Activated naive CD4-positive, alpha-beta T cell treated with anti-CD3 and anti-CD28 coated beads, Interleukin-2, amount 50 U/mL, for 72 hours (primary cell): ENCODE measurements at regions not wholly inside any gene's neighbourhood (a gene's known extent, or its start where the extent isn't known, plus 50 kb on each side); places are given as distances from the start of the nearest gene placed in this dataset.
"Not testable (repeated sequence)": the region's sequence is repeated elsewhere in the genome, so short reads cannot be mapped to it uniquely, and the experiment has no call there.

Experiments
- ATAC-seq, 2 donors: fragments of 150-1000 bp; cut with Tn5 transposase; 2 replicates each; pipeline ENCODE4 v1.10.0; 2021; ENCODE audit warnings: mild to moderate bottlenecking in 2 of 2, moderate library complexity in 2 of 2
- DNase-seq, 2 donors: peaks; one replicate each; pipeline ENCODE4 v3.0.0; 2021 to 2022; ENCODE audit warnings: low spot score in 2 of 2
- H3K27ac Mint-ChIP-seq, 2 donors: one replicate each; pipeline ENCODE4 v1.8.0; 2022; ENCODE audit warnings: mild to moderate bottlenecking in 2 of 2, mixed read lengths in 2 of 2
- H3K36me3 Mint-ChIP-seq, 2 donors: one replicate each; pipeline ENCODE4 v1.8.0; 2022; ENCODE audit warnings: mixed read lengths in 2 of 2
- H3K9me3 Mint-ChIP-seq, 2 donors: one replicate each; pipeline ENCODE4 v1.8.0; 2022; ENCODE audit warnings: mixed read lengths in 2 of 2

GRCh38 chr14:85867450-85867849 lies 337.5 kb downstream of the FLRT2 start:
- DNase-seq (no peak), ATAC-seq (no peak)
- Mint-ChIP-seq H3K9me3 (no peaks in the 10 kb centered on the region), H3K36me3 (no peaks in the 10 kb centered on the region), H3K27ac (no peak overlapping the region)

GRCh38 chr14:85865701-85866100 lies 335.8 kb downstream of the FLRT2 start:
- no peaks in the 10 kb centered on the region for H3K9me3 Mint-ChIP-seq
- H3K36me3 Mint-ChIP-seq: no peaks in the 10 kb centered on the region
- no peak overlapping the region for H3K27ac Mint-ChIP-seq
- no peak for ATAC-seq
- DNase-seq: no peak

GRCh38 chr14:85858634-85859033 lies 328.7 kb downstream of the FLRT2 start:
- DNase-seq (no peak), ATAC-seq (no peak)
- Mint-ChIP-seq H3K27ac (no peak overlapping the region), H3K9me3 (no peaks in the 10 kb centered on the region), H3K36me3 (no peaks in the 10 kb centered on the region)

GRCh38 chr14:85856430-85856829 lies 326.5 kb downstream of the FLRT2 start:
- no peaks in the 10 kb centered on the region for H3K9me3 Mint-ChIP-seq
- no peak for DNase-seq

GRCh38 chr14:85853996-85854526 lies 324.1 kb downstream of the FLRT2 start:
- ATAC-seq (no peak), DNase-seq (no peak)
- H3K27ac Mint-ChIP-seq: no peak overlapping the region
- no peaks in the 10 kb centered on the region for H3K36me3 Mint-ChIP-seq
- no peaks in the 10 kb centered on the region for H3K9me3 Mint-ChIP-seq

More at GRCh38 chr14:85856430-85856829, 326.5 kb downstream of the FLRT2 start:
- no peak for ATAC-seq
- Mint-ChIP-seq H3K27ac (no peak overlapping the region), H3K36me3 (no peaks in the 10 kb centered on the region)

DNA sequence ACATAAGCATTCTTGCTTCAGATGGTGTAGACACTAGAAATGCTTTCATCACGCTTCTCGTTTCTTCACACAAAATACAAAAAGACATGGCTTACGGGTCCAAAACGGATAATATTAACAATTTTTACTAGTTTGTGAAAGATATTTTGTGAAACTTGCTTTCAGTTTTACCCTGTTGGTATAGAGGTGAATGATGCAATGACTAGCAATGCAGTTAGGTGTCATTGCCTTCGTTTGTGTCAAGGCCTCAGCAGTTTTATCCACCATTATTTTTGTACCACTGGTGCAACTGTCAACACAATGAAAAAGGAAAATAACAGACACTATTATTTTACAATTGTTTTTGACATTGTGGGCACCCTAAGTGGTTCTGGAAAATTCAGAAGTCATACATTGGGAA lies 323.0 kb downstream of the FLRT2 start:
- Mint-ChIP-seq H3K27ac (no peak overlapping the region), H3K9me3 (no peaks in the 10 kb centered on the region), H3K36me3 (no peaks in the 10 kb centered on the region)
- DNase-seq (no peak), ATAC-seq (no peak)

DNA sequence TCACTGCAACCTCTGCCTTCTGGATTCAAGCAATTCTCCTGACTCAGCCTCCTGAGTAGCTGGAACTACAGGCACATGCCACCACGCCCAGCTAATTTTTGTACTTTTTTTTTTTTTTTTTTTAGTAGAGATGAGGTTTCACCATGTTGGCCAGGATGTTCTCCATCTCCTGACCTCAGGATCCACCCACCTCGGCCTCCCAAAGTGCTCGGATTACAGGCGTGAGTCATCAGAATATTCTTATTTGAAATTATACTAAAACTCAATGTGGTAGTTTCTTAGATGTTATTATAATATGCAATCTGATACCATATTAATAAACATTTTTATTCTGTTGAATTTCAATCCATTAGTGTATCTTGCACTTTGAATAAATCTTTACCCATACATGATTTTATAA lies 322.2 kb downstream of the FLRT2 start:
- not testable (repeated sequence) for ATAC-seq, DNase-seq, H3K36me3 Mint-ChIP-seq, H3K9me3 Mint-ChIP-seq, H3K27ac Mint-ChIP-seq

DNA sequence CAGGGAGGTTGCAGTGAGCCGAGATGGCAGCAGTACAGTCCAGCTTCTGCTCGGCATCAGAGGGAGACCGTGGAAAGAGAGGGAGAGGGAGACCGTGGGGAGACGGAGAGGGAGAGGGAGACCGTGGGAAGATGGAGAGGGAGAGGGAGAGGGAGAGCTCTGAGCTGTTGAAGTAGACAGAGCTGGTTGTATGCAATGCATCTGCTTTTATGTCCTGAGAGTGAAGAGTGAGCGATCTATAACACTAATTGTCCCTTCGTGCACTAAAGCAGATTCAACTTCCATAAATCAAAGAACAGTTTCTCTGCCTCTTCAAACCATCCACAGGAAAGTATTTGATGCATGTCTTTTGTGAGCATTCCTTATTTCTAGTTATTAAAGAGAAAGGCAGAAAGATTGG lies 300.6 kb downstream of the FLRT2 start:
- H3K27ac Mint-ChIP-seq, H3K36me3 Mint-ChIP-seq, ATAC-seq, DNase-seq: not testable (repeated sequence)
- peaks cover 6 to 15% of the 10 kb centered on the region in 2 donors for H3K9me3 Mint-ChIP-seq

GRCh38 chr14:85829601-85830000 lies 299.7 kb downstream of the FLRT2 start:
- not testable (repeated sequence) for ATAC-seq, H3K36me3 Mint-ChIP-seq, H3K27ac Mint-ChIP-seq, DNase-seq
- H3K9me3 Mint-ChIP-seq: peaks cover 6 to 15% of the 10 kb centered on the region in 2 donors

GRCh38 chr14:85824526-85824925 lies 294.6 kb downstream of the FLRT2 start:
- no peak overlapping the region for H3K27ac Mint-ChIP-seq
- DNase-seq (no peak), ATAC-seq (no peak)
- no peaks in the 10 kb centered on the region for H3K36me3 Mint-ChIP-seq
- H3K9me3 Mint-ChIP-seq: peaks cover 0 to 3% of the 10 kb centered on the region in 2 donors

GRCh38 chr14:85822236-85822635 lies 292.3 kb downstream of the FLRT2 start:
- H3K27ac Mint-ChIP-seq: peak overlapping the region in 1 of 2 donors; percentile 30
- no peak for ATAC-seq
- peaks cover 0 to 3% of the 10 kb centered on the region in 2 donors for H3K9me3 Mint-ChIP-seq

GRCh38 chr14:85817430-85817829 lies 287.5 kb downstream of the FLRT2 start:
- Mint-ChIP-seq H3K36me3 (no peaks in the 10 kb centered on the region), H3K27ac (no peak overlapping the region), H3K9me3 (peaks cover 0 to 3% of the 10 kb centered on the region in 2 donors)
- ATAC-seq (no peak), DNase-seq (no peak)

More at GRCh38 chr14:85822236-85822635, 292.3 kb downstream of the FLRT2 start:
- no peak for DNase-seq
- H3K36me3 Mint-ChIP-seq: no peaks in the 10 kb centered on the region

DNA sequence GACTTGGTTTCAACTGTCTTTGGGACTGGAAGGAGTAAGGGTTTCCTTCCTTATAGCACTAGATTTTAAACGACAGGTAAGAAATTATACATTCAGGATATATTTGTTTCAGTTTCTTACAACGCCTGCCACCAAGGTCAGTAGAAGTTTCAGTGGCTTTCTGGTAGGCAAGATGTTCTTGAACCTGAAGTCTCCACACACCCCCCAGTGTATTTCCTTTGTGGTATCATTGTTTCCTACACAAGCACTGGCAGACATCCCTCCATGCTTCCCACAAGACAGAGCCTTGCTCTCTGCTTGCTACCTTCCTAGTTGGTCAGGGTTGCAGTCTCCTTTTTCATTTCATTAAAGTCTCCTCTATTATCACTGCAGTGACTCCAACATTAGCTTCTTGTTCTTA lies 283.1 kb downstream of the FLRT2 start:
- DNase-seq: no peak
- ATAC-seq: no peak
- Mint-ChIP-seq H3K9me3 (no peaks in the 10 kb centered on the region), H3K36me3 (no peaks in the 10 kb centered on the region), H3K27ac (no peak overlapping the region)

DNA sequence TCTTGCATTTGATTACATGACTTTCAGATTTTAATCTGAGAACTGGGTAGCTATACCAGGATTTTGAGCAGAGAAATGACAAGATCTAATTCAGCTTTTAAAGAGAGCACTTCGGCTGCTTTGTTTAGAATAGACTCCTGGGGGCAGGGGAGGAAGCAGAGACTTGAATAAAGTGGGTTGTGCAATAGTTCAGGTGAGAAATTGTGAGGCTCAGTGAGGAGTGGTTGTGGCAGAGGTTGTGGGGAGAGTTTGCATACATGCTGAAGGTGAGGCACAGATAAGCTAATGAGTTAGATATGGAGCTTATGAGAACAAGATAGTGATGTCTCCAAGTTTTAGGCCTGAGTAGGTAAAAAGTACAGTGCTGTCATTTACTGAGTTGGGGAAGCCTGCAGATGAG lies 281.4 kb downstream of the FLRT2 start:
- H3K36me3 Mint-ChIP-seq: no peaks in the 10 kb centered on the region
- H3K27ac Mint-ChIP-seq: no peak overlapping the region
- no peak for ATAC-seq
- DNase-seq: no peak
- peaks cover 4 to 9% of the 10 kb centered on the region in 2 donors for H3K9me3 Mint-ChIP-seq

- H3K9me3 Mint-ChIP-seq: peaks cover 6 to 9% of the 10 kb centered on the region in 2 donors
- no peaks in the 10 kb centered on the region for H3K36me3 Mint-ChIP-seq
- no peak for ATAC-seq
Observed at GRCh38 chr14:85799668-85800067, 269.7 kb downstream of the FLRT2 start.

GRCh38 chr14:85798856-85799255 lies 268.9 kb downstream of the FLRT2 start:
- peaks cover 2 to 6% of the 10 kb centered on the region in 2 donors for H3K9me3 Mint-ChIP-seq
- ATAC-seq: no peak
- no peaks in the 10 kb centered on the region for H3K36me3 Mint-ChIP-seq
- DNase-seq: no peak
- H3K27ac Mint-ChIP-seq: no peak overlapping the region

More at GRCh38 chr14:85799668-85800067, 269.7 kb downstream of the FLRT2 start:
- H3K27ac Mint-ChIP-seq: no peak overlapping the region
- no peak for DNase-seq

DNA sequence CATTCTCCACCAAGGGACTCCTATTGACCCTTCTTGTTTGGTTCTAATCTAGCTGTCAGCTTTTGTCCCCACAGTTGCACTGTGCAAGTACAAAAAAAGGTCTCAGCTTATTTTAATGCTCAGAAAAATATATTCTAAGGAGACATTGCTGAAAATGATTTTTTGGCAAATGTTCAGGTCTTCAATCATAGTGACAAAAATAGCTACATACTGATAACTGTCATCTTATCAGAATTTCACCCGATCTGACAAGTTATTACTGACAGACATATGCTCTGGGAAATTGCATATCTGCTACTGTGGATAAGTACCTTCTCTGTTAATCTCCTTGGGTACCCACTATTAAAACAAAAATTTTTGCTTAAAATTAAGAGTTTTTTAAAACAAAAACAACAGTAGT lies 263.6 kb downstream of the FLRT2 start:
- H3K27ac Mint-ChIP-seq: no peak overlapping the region
- H3K36me3 Mint-ChIP-seq: no peaks in the 10 kb centered on the region
- DNase-seq (no peak), ATAC-seq (no peak)
- H3K9me3 Mint-ChIP-seq: no peaks in the 10 kb centered on the region

- no peak overlapping the region for H3K27ac Mint-ChIP-seq
- no peaks in the 10 kb centered on the region for H3K36me3 Mint-ChIP-seq
- ATAC-seq (peak in 1 of 2 donors; percentile 82), DNase-seq (no peak)
- no peaks in the 10 kb centered on the region for H3K9me3 Mint-ChIP-seq
Observed at GRCh38 chr14:85789506-85789905, 259.6 kb downstream of the FLRT2 start.
